ELF-1 (cell line): ENCODE measurements at regions not wholly inside any gene's neighbourhood (a gene's known extent, or its start where the extent isn't known, plus 50 kb on each side); places are given as distances from the start of the nearest gene placed in this dataset.

Experiments used
- DNase-seq: peaks from one replicate; pipeline ENCODE4 v3.0.0-alpha.2; 2016; ENCODE audit warnings: low read depth, low spot score

GRCh38 chr2:6589150-6589549 is 276.6 kb downstream of the CMPK2 start:
- no peak for DNase-seq

GRCh38 chr2:6590442-6590841 is 275.3 kb downstream of the CMPK2 start:
- no peak for DNase-seq

GRCh38 chr2:6602471-6602870 is 263.2 kb downstream of the CMPK2 start:
- no peak for DNase-seq

- DNase-seq: no peak
Observed at GRCh38 chr2:6605836-6606505, 259.7 kb downstream of the CMPK2 start.

GRCh38 chr2:6617794-6618193 is 247.9 kb downstream of the CMPK2 start:
- no peak for DNase-seq

GRCh38 chr2:6618201-6618600 is 247.5 kb downstream of the CMPK2 start:
- DNase-seq: no peak

- DNase-seq: no peak
Observed at GRCh38 chr2:6623746-6624145, 242.0 kb downstream of the CMPK2 start.

GRCh38 chr2:6626401-6627012 is 239.2 kb downstream of the CMPK2 start:
- DNase-seq: no peak

- no peak for DNase-seq
Observed at GRCh38 chr2:6627316-6627715, 238.4 kb downstream of the CMPK2 start.

GRCh38 chr2:6630209-6630608 is 235.5 kb downstream of the CMPK2 start:
- DNase-seq: no peak

GRCh38 chr2:6635296-6635695 is 230.4 kb downstream of the CMPK2 start:
- no peak for DNase-seq

GRCh38 chr2:6637330-6637729 is 228.4 kb downstream of the CMPK2 start:
- DNase-seq: no peak

- DNase-seq: peak; percentile 91
Observed at GRCh38 chr2:6639929-6640620, 225.6 kb downstream of the CMPK2 start.

GRCh38 chr2:6640621-6641015 is 225.1 kb downstream of the CMPK2 start:
- no peak for DNase-seq

GRCh38 chr2:6641956-6642355 is 223.8 kb downstream of the CMPK2 start:
- DNase-seq: no peak

- DNase-seq: no peak
Observed at GRCh38 chr2:6644261-6644660, 221.4 kb downstream of the CMPK2 start.

- no peak for DNase-seq
Observed at GRCh38 chr2:6645004-6645403, 220.7 kb downstream of the CMPK2 start.

- no peak for DNase-seq
Observed at GRCh38 chr2:6645672-6646071, 220.0 kb downstream of the CMPK2 start.

GRCh38 chr2:6647046-6647445 is 218.7 kb downstream of the CMPK2 start:
- no peak for DNase-seq

GRCh38 chr2:6648596-6649247 is 217.0 kb downstream of the CMPK2 start:
- DNase-seq: no peak

- no peak for DNase-seq
Observed at GRCh38 chr2:6650311-6650710, 215.4 kb downstream of the CMPK2 start.

- DNase-seq: no peak
Observed at GRCh38 chr2:6652251-6652650, 213.5 kb downstream of the CMPK2 start.
